GM21515 (cell line): ENCODE measurements at regions not wholly inside any gene's neighbourhood (a gene's known extent, or its start where the extent isn't known, plus 50 kb on each side); places are given as distances from the start of the nearest gene placed in this dataset.
"Not testable (repeated sequence)": the region's sequence is repeated elsewhere in the genome, so short reads cannot be mapped to it uniquely, and the experiment has no call there.

ENCODE experiments used
- ATAC-seq: cut with Tn5 transposase; IDR thresholded peaks from one replicate; pipeline ENCODE4 v1.9.1; 2021; ENCODE audit not compliant: unreplicated experiment

DNA sequence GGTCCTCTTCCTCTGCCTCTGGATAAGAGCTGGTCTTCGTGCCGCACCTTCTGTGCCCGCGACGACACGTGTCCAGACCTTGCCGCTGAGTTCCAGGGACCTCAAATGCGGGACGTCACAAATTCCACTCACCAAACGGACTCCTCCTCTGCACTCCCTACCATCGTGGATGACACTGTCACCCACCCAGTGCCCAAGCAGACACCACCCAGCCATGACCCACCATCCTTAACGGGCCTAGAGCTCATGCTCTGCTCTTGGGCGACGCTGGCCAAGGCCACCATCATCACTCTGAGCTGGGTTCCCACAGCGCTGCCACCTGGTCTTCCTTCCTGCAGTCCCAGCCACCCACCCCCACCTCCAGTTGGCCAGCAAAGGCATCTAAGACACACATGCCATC is 96.4 kb upstream of the RPL38 start:
- no peak for ATAC-seq

DNA sequence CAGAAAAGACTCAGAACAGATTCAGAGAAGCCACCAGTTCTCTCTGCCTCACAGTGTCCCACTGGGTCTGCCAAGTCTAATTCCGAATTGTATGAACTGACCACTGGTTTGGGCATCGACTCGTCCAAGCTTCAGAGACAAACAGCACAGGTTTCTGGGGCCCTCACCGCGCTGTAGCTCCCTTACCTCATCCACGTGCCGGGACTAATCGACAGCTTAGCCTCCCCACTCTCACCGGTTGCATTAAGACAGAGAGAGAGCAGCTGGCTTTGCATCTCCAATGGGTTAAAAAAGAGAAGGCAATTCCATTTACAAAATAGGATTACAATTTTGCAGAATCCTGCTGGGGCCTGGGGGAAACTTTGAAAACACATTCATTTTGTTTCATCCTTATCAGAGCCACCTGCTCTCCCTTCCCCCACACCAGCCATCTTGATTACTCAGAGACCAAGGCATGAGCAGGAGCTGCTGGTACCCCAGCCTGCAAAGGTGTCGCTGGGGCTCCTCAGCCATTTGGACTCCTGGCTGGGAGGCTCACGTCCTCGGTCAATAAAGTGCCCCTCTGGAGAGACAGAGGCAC is 95.3 kb upstream of the RPL38 start:
- ATAC-seq: no peak

DNA sequence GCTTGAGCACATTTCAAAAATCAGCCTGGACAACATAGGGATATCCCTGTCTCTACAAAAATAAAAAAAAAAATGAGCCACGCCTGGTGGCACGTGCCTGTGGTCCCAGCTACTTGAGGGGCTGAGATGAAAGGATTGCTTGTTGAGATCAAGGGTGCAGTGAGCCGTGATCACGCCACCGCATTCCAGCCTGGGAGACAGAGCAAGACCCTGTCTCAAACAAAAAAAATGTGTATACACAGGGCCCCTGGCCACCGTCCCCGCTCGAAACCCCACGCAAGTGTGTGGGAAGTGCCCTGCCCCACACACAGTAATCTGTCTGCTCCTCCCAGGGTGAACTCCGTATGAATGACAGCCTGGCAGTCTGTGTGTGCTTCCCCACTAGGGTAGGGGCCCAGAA is 93.0 kb upstream of the RPL38 start:
- no peak for ATAC-seq

DNA sequence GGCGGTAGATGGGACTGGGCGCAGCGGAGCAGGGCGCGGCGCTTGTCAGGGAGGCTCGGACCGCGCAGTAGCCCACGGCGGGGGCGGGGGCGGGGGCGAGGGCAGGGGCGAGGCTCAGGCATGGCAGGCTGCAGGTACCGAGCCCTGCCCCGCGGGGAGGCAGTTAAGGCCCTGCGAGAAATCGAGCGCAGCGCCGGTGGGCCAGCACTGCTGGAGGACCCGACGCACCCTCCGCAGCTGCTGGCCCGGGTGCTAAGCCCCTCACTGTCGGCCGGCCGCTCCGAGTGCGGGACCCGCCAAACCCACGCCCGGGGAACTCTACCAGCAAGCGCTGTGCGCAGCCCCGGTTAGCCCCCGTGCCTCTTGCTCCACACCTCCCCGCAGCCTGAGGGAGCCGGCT is 90.2 kb upstream of the RPL38 start:
- no peak for ATAC-seq

DNA sequence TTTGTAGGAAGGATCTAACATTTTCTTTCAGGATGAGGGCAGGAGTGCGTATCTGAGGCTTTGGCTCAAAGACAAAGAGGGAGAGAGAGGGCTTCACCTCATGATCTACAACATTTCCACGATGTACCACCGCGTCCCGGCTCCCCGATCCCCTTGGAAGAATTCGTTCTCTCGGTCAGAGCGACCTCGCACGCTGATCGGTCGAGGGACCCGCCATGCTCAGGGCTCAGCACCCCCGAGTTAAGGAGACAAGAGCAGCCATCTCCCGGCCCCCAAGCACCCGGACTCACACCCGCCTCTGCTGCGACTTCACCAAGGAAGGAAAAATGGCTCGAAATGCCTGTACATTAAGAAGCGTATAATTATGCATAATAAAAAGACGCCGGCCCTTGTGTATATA is 89.5 kb upstream of the RPL38 start:
- ATAC-seq: no peak

DNA sequence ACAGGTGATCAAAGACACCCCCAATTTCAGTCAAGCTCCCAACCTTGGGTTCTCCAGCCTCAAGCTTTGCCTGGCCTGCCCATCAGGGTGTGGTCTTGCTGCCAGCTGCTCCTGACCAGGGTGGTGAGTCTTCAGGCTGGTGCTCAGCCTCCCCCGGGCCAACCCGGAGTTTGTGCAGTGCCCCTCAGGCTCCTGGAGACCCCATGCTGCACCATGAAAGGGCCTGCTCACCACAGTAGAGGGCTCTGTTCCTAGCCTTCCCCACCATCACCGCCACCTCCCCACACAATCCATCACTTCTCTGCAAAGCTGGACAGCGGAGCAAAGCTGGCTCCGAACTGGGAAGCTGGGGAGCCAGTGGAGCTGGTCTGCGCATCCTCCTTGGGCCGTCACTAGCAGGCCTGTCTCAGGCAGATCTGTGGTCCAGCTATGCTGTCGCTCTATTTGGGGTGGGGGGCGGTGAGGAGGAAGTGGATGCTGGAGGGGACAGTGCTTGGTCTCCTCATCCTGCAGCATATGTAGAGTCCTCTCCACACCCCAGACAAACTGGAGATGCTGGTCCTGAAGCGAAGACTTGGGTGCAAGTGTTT is 88.5 kb upstream of the RPL38 start:
- ATAC-seq: no peak

DNA sequence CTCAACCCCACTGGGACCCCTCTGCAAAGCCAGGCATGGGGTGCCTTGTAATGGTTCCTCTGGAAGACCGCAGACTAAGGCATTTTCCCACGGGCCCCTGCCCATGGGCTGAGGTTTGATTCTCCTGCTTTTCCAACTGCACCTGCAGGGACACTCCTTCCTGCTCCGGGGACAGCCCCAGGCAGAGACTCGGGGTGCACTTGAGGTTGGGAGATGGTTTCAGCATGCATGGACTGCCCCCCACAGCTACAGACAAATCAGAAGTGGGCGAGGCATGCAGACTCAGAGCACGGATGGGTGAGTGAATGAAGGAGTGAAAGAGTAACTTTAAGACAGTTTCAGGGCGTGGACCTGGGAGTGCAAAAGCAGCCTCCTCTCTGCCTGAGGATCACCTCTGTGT is 87.9 kb upstream of the RPL38 start:
- no peak for ATAC-seq

DNA sequence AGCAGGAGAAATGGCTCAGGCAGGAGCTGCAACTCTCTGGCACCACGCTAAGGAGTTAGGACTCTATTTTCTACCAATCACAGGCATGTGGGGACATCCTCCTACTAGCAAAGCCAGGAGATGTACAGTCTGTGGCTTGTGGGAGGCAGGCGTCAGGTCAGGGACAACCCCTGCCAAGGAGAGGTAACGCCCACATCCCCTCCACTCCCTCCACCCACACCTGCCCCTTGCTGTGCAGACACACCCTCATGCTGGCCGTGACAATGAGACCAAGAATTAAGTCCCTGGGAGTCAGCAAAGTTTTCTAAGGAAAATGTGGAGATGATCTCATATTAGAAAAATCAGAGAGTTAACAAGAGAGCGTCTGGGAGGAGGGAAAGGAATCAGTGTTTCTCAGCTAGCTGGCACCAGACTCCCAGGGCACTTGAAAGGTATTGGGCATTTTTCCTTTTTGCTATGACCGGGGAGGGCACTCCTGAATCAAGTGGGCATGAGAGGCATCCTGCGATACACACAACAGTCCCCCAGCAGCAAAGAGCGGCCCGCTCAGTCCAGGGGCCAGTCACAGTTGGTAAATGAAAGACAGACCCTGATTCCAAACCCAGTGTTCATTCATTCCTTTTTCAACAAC is 87.3 kb upstream of the RPL38 start:
- ATAC-seq: no peak

DNA sequence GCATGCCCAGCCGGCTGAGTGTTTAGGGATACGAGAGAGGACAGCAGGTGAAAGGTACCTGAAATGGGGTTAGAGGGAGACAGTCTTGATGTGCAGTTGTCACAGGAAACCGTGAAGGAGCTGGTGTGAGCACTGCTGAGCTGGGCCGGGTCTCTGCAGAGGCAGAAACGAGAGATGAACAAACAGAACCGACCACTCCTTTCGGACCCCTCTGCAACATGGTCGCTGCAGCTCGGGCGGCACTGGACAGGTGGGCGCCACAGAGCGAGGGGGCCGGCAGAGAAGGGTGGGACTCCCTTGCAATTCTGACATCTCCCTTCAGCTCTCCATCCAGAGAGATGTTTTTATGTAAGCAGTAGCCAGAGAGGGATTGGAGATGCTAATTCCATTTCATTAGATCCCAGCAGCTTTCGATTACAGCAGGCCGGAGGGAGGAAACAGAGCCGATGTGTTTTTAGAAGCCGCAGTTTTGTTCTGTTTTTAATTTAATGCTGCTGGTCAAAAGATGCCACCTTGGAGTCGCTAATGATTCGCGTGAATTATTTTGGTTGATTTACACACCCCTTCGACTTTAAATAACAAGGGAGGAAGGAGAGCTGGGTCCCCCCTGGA is 86.3 kb upstream of the RPL38 start:
- ATAC-seq: no peak

DNA sequence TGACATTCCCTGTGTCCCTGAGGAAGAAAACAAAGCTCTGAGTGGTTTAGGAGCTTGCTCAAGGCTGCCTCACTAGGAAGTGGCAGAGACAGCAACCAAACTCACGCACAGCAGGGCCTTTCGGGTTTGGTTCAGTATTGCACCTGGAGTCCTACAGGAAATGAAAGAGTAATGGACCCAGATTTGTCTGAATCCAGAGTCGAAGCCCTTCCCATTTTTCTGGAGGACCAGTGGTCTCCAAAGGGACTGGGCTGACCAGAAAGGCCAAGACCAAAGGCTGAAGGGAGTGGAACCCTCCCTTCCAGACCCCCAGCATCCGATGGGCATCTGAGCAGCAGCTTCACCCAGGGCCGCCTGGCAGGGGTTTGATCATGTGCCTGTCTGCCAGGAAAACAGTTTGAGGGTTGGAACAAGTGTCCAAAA is 85.5 kb upstream of the RPL38 start:
- no peak for ATAC-seq

DNA sequence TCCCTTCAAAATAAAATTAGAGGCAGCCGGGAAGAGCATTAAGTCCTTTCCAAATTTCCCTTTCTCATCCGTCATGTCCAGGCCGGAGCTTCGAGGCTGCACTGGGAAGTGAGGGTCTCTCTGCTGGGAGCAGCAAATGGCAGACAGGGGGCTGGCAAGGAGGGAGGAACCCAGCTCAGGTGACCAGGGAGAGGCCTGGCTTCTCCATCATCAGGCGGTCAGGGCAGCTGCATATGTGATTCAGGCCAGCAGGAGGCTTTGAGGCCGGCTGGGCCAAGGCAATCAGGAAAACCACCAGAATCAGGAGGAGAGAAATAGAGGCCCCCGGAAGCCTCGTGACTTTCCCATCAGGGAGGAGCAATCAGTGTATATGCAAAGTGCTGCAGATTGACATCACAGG is 85.0 kb upstream of the RPL38 start:
- no peak for ATAC-seq

DNA sequence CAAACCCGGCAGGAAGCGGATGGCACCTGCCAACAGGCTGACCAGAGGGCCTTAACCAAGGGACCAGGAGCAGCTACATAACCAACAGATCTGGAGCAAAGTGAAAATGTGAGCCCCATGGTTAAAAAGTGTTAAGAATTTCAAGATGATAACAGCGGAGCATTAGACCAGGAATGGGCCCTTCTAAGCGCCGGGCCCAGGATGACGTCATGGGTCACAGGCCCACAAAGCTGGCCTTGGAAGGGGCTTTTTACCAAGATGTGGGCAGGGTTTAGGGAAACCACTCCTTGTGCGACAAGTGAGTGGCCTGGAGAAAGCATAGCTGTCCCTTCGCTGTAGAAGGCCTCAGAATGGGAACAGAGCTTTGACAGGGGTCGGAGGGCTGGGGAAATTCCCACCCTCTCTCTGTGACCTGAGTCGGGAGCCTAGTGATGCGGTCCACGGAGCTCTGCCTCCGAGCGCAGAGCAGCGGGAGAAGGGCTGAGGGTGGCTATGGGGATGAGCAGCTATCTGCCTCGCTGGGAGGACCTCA is 84.4 kb upstream of the RPL38 start:
- no peak for ATAC-seq

DNA sequence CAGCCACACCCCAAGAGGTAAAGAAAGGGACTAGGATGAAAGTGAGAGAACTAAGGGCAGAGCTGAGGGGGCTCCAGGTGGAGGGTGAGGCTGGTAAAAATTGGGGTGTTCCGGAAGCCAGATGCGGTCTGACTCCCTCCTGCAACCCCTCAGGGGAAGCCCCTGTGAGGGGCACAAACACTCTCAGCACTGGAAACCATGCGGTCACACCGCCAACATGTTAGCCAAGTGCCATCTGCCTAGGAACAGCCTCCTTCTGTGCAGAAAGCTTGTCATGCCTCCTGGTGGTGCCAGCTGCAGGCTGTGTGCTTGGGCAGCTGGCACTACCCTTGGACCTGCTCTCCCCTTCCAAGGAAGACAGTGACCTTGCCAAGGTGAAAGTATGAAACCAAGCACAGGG is 83.5 kb upstream of the RPL38 start:
- no peak for ATAC-seq

DNA sequence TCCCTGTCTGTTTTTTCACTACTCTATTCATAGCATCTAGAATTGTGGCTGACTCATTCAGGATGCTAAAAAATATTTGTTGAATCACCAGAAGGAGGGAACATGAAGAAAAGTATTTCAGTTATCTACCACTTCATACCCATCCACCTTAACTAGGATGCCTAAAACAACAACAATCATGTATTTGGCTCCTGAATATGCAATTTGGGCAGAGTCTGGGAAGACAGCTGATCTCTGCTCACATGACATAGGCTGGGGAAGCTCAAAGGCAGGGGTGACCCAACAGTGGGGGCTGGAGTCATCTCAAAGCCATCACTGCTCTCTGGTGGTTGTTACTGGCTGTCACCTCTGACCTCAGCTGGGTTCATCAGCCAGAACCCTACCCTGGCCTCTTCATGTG is 80.1 kb upstream of the RPL38 start:
- no peak for ATAC-seq

DNA sequence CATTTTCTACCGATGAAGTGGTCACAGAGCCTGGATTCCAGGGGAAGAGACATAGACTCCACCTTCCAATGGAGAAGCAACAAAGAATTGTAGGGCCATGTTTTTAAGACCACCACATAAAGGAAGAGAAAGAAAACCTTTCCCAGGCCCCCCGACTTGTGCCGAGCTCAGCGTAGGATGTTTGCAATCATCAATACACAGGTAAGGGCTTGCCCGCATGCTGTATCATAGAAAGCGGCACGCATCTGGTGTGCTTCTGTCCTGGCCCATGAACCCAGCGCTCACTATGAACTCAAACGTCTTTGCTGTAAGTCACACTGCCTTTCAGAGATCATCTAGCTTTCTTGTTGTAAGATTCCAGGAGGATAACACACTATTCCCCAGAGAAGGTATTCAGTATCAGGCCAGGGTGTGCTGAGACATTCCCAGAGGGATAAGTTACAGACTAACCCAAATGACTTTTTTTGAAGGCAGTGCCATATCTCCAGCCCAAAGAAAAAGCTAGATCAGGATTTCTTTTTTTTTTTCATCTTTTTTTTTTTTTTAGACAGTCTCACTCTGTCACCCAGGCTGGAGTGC is 79.5 kb upstream of the RPL38 start:
- no peak for ATAC-seq

DNA sequence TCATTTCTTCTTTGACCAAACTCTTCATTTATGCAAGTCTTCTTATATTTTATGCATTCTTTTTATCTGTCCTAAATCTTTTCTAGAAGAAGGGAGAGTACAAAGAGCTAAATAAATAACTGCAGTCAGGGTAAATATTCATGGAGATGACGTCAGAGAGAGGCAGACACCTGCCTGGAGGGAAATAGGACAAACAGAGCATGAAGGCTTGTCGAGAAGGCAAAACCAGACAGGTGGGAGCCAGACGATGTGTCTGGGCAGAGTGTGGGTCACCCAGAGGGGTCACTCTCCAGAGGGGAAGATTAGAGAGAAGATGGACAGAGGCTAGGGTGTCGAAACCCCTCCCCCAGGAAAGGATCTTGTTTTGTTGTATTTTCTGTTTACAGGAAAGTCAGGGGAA is 78.3 kb upstream of the RPL38 start:
- ATAC-seq: no peak

DNA sequence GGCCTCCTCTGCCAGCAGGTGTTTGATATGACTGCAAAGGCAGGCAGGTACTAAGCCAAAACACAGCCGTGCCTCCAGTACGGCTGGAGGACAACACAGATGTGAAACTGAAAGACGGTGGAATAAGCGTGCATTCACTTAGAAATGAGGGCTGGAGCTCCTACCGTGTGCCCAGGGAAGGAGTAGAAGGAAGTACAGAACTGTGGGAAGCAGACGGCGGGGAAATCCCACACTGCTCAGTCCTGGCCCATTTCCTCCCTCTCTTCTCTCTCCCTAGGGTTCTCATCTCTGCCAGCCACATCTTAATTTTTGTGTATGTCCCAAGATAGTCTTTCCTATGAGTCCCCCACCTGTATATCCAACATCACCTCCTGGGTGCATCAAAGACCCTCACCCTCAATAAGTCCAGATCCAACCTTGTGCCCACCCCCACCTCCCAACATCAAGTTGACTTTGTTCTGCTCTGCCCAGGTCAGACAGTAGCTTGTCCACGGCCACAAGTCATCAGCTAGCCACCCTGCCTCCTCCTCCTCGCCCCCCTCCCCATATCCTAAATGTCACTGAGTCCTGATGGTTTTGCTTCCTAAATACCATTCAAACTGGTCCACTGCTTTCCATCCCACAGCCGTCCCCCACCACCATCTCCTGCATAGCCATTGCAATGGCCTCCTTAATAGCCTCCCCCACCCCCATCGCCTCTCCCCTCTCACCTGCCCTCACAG is 77.1 kb upstream of the RPL38 start:
- no peak for ATAC-seq

DNA sequence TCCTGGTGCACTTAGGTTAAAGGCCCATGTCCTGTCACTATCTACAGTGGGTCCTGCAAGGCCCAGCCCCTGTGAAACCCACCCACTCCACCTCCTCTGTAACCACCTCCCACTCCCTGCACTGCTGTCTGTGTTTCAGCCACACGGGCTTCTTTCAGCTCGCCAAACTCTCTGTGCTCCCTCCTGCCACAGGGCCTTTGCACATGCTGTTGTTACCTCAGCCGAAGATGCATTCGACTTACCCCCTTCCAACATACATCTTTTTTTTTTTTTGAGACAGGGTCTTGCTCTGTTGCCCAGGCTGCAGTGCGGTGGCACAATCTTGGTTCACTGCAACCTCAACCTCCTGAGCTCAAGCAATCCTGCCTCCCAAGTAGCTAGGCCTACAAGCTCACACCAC is 76.5 kb upstream of the RPL38 start:
- ATAC-seq: no peak

DNA sequence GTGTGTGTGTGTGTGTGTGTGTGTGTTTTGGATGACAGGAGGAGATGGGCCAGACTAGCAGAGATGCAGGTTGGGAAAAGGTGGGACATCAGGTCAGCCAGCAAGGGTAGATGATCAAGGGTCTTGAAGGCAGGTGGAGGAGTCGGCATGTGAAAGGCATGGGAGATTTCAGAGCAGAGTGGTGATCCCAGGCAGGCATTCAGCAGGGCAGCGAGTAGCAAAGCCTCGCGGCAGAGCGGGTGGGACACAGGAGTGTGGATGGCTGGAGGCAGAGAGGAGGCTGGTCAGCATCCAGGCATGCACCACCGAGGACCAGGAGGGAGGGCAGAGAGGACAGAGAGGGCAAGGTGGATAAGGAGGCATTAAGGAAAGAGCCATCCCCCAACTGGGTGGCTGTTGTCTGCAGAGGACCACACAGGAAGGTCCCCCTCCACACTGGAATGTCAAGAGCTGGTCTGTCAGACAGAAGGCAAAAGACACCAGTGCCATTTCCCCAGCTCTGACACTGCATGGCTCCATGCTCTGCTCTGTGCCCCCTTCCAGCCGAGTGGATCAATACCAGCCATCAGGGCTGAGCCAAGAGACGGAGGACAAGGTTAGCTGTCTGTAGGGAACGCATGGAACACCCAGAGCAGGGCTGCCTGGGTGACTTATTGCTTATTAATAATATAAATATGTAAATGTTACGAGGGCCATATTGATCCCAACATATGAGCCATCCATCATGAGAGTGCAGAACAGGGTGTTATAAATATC is 74.8 kb upstream of the RPL38 start:
- no peak for ATAC-seq

DNA sequence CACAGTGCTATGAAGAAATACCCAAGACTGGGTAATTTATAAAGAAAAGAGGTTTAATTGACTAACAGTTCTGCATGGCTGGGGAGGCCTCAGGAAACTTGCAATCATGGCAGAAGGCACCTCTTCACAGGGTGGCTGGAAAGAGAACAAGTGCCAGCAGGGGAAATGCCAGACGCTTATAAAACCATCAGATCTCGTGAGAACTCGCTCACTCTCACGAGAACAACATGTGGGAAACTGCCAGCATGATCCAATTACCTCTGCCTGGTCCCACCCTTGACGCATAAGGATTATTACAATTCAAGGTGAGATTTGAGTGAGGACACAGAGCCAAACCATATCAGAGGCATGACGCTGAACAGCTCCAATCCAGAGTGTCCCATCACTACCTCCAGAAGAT is 73.7 kb upstream of the RPL38 start:
- ATAC-seq: not testable (repeated sequence)

DNA sequence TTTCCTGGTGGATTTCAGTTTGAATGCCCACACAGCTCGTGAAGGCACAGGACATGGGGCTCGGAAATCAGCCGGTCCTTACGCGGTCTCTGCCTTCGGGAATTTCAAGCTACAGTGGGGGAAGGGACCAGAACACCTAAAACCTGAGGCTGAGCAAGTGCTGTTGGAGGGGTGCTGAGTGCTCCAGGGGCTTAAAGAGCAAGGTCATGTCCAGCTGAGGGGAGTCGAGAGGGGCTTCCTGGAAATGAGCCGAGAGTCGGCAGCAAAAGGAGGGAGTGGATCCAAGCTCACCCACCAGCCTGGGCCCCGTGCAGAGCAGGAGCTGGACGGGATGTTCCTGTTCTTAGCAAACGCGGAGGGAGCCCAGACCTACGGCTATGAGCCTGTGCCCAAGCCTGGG is 73.2 kb upstream of the RPL38 start:
- ATAC-seq: no peak
